ENCODE measurements at regions not wholly inside any gene's neighbourhood (a gene's known extent, or its start where the extent isn't known, plus 50 kb on each side); places are given as distances from the start of the nearest gene placed in this dataset.

DNA sequence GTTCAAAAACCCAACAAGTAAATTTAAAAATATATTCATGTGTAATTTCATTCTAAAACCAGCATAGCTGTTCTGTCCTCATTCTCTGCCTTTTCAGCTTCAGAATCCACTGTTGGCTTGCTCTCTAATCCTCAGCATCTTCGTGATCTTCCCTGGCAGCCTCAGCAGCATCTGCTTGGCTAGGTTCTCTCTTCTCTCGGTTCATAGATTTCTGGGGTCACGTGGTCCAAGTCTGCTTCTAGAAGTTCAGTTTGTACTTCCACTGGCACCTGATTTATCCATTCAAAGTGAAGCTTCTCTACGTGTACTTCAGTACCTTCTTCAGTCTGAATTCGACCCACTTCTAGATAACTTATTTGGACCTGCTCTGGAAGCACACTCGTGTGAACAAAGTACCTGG is 245.7 kb downstream of the EPM2A start:
- DNase-seq, result no peak

DNA sequence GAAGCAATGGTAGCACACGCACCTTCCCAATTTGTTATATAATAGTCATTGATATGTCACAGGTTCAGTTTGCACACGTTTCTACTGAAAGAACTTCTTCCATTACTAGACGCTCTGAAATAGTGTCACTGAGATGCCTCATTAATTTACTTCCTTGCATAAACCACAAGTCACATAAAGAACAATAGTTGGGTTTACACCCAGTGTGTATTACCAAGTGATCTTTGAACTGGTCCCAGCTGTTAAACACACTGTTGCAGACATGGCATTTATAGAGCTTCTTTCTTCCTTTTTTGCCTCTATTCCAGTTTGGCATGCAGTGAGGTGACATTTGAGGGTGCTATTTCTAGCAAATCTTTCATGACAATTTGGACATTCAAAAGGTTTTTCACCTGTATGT is 245.3 kb downstream of the EPM2A start:
- DNase-seq, result no peak

GRCh38 chr6:145491126-145491525 is 244.2 kb downstream of the EPM2A start:
- no peak for DNase-seq

DNA sequence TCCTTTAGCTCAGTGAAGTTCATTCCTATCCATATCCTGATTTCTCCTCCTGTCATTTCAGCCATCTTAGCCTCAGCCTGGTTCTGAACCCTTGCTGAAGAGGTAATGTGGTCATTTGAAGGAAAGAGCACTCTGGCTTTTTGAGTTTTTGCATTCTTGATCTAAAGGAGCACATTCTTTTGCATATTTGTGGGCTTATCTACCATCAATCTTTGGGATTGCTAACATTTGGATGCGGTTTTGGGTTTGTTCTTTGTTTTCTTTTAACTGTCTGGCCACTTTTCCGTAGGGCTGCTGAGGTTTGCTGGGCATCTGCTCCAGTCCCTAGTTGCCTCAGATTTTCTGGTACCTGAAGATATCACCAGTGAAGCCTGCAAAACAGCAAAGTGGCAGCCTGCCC is 238.3 kb downstream of the EPM2A start:
- no peak for DNase-seq

DNA sequence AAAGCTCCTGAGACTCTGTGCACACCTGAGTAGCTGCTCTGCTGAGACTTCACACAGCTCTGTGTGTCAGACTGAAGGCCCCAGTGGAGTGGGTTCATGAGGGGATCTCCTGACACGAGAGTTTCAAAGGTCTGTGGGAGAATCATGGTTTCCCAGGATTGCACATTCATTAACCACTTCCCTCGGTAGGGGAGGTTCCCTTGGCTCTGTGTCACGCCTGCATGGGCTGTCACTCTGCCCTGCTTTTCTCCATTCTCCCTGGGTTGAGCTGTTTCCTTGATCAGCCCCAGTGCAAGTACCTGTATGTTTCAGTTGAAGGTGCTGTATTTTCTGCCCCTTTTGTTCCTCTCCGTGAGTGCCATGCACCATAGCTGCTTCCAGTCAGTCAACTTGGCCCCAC is 236.9 kb downstream of the EPM2A start:
- no peak for DNase-seq

GRCh38 chr6:145502416-145502815 is 232.9 kb downstream of the EPM2A start:
- DNase-seq, result no peak

DNA sequence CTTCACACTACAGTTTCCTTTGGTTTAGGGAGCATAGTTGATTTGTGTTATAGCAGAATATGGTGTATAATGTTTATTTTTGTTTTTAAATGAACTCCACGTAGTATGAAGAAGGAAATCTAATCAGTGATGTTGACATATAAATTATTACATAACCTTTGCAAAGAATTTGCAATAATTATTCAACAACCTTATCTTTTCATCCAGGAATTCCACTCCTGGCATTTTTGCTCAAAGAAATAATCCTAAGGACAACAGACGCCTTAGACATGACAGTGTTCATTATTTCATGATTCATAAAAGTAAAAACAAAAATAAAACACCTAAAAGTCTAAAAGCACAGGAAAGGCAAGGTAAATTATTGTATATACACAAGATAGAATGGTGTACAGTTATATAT is 229.2 kb downstream of the EPM2A start:
- DNase-seq, result no peak

GRCh38 chr6:145506565-145506964 is 228.8 kb downstream of the EPM2A start:
- no peak for DNase-seq

- no peak for DNase-seq
Observed at GRCh38 chr6:145507239-145507638, 228.1 kb downstream of the EPM2A start.

GRCh38 chr6:145508107-145508506 is 227.2 kb downstream of the EPM2A start:
- no peak for DNase-seq

- DNase-seq, result no peak
Observed at GRCh38 chr6:145517492-145517891, 217.8 kb downstream of the EPM2A start.

- DNase-seq, result no peak
Observed at GRCh38 chr6:145525038-145525437, 210.3 kb downstream of the EPM2A start.

- DNase-seq, result no peak
Observed at GRCh38 chr6:145529582-145529981, 205.7 kb downstream of the EPM2A start.

DNA sequence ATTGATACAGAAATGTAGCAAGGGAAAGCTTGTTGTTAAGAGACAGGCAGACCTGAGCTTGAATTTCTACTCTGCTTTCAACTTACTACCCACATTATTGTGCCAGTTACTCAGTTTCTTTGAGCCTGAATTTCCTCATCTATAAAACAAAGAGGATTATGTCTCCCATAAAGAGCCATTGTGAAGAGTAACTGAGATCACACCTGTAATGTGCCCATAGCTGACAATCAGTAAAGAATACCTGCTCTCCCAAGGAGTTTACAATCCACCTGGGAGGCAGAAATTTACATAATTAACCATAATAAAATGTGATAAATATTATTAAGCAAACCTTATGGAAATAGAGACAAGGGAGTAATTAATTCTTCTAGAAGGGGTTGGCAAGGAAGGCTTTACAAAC is 204.9 kb downstream of the EPM2A start:
- no peak for DNase-seq

DNA sequence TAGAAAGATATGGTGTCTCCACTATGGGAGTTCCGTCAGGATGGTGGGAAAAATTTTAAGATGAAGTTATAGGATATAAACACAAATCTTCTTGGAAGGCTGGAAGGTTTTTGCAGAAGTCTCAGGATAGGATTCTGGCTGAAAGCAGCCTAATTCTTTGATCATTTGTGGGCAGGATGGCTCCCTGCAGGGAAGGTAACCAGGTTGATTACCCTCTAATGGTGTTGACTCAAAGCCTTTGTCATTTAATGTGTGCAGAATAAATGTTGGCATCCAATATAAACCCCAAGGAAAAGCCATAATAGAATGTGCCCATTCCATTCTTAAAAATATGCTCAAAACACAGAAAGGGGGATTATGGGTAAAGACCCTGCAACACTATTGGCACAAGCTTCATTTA is 204.3 kb downstream of the EPM2A start:
- DNase-seq, result no peak

DNA sequence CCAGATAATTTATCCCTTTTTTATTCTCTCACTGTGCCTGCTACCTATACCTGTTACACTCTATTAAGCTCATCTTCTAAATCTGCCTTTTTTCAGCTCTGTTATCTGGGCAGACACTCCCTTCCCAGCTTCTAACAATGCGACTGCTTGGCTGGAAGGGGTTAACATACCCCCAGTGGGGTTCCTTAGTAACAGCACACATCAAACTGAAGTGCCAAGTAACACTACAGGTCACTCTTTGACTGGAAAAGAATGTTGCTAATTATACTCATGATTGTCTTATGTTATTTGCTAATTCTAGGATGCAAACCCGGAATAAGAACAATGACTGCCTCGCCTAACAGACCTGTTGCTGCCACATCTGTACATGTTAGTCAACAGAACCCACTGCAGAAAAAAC is 203.5 kb downstream of the EPM2A start:
- no peak for DNase-seq

- no peak for DNase-seq
Observed at GRCh38 chr6:145532361-145532760, 203.0 kb downstream of the EPM2A start.

GRCh38 chr6:145534989-145535388 is 200.3 kb downstream of the EPM2A start:
- DNase-seq, result no peak

- DNase-seq, result no peak
Observed at GRCh38 chr6:145538989-145539388, 196.3 kb downstream of the EPM2A start.

GRCh38 chr6:145539831-145540230 is 195.5 kb downstream of the EPM2A start:
- no peak for DNase-seq

DNA sequence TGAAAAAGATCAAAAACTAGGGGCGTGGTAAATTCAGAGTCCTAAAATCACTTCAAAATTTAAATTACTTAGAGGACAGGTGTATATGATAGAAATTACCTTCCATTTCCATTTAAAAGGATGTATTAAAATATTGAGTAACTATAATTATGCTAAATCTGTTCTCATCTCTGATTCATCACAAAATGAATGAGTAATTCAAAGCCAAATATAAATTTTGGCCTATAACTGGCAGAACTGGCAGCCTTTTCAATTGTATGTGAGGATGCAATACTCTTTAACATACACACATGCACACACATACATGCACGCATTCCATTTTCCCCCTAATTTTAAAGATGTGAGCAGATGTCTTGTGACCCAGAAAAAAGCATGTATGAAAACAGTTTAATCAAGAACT is 194.6 kb downstream of the EPM2A start:
- DNase-seq, result no peak

DNA sequence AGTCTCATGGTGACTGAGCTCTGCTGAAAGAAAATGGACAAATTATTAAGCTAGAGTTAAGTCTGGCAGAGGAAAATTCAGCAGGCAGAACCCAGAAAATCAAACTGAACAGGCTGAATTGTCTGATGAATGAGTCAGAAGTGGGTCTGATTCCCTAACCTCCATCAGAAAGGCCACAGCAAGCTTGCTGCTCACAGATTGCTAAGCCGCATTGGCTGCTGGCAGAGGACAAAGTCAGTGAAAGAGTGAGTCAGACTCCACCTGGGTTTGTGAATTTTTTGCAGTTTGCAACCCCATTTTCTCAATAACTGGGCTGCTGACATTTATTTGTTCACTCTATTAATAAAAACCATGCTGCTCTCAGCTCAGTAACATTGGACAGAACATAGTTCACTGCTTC is 191.3 kb downstream of the EPM2A start:
- no peak for DNase-seq

DNA sequence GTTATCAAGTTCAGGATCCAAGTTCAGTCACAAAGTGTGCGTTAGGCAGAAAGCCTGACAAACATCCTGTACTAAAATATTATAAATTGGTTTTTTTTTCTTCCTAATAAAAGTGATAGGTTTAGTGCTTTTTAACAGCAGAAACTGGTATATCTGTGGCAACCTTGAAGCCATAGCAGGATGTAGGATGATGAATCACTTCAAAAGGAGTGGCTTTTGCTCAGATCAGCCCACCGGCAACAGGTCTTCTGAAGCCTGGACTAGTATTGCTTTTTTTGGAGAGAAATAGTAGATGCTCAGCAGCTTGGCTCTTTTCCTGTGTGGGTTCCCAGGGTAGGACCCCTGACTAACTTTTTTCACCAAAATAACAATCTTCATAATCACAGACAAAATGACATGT is 190.8 kb downstream of the EPM2A start:
- DNase-seq, result no peak

- DNase-seq, result no peak
Observed at GRCh38 chr6:145546265-145546664, 189.1 kb downstream of the EPM2A start.

DNA sequence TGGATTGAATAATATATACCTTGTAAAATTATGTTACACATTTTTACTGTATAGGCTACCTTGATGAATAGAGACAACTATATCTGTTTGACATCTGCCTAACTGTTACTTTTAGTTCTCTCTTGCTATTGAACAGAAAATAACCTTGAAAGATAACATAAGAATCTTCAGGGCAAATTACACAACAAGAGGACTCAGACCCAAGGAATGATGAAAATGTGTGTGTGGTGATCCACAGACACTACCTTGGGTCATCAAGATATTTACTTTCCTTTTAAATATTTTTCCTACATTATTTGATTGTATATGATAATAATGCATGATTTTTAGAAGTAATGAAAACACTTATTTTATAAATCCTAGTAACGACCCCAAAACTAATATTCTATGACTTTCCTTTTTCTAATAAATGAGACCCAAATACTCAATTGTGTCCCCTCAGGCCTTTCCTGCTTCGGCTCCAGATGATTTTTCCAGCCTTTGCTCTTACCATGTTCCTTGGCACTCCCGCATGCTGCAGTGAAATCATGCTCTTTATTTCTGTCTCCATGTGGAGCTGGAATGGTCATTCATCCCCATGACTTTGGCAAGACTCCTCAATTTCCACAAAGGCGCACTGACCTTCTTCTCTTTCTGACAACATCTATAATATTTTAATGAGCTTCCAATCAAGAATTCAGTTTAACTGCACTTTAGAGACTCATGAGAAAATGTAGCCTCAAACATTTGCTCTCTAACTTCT is 187.6 kb downstream of the EPM2A start:
- no peak for DNase-seq
